Thyroid gland (tissue), 4 donors: ENCODE measurements at regions not wholly inside any gene's neighbourhood (a gene's known extent, or its start where the extent isn't known, plus 50 kb on each side); places are given as distances from the start of the nearest gene placed in this dataset.
A peak's percentile ranks its signal among the peaks of the same experiment; 100 is the strongest.

Experiments used
- DNase-seq, 2 donors: peaks; one replicate each; pipeline ENCODE4 v3.0.0-alpha.2; 2019
- H3K27ac ChIP-seq, 3 donors: fragments of 200-600 bp; sonication (generic); 1 replicate in 2 of 3; 2 replicates in 1 of 3; pipeline ENCODE4 v1.5.1; 2016 to 2019; ENCODE audit warnings: mild to moderate bottlenecking in 1 of 3, moderate library complexity in 1 of 3
- H3K27me3 ChIP-seq: fragments of 200-600 bp; sonication (generic); one replicate; pipeline ENCODE4 v1.5.1; 2019
- H3K36me3 ChIP-seq, 2 donors: fragments of 200-600 bp; sonication (generic); one replicate each; pipeline ENCODE4 v1.5.1; 2016 to 2019
- H3K4me1 ChIP-seq, 2 donors: fragments of 200-600 bp; sonication (generic); one replicate each; pipeline ENCODE4 v1.5.1; 2017 to 2019
- H3K4me3 ChIP-seq, 3 donors: fragments of 200-600 bp; sonication (generic); replicated peaks in 1 of 3; 1 replicate in 2 of 3; 2 replicates in 1 of 3; pipeline ENCODE4 v1.5.1; 2016; ENCODE audit warnings: mild to moderate bottlenecking in 1 of 3
- H3K9me3 ChIP-seq: fragments of 200-600 bp; sonication (generic); one replicate; pipeline ENCODE4 v1.5.1; 2017
- POLR2A ChIP-seq, 2 donors: fragments of 450-650 bp; IDR thresholded peaks; one replicate each; pipeline ENCODE4 v1.6.1; 2017; ENCODE audit warnings: antibody characterized with exemption in 2 of 2, mild to moderate bottlenecking in 2 of 2, moderate library complexity in 1 of 2
- whole genome bisulfite sequencing, 2 donors: methylation state at CpG; one replicate each; pipeline ENCODE4 v1.1.5; 2017; 5-methylcytosine and 5-hydroxymethylcytosine counted together
- intact Hi-C: fragments of 100-400 bp; cut with DNase I; formaldehyde crosslinking; loops from one replicate; pipeline ENCODE4 v1.15.1; 2023
- TF ChIP-seq, protein P1 (sequence below), 6 experiments: fragments of 200-600 bp in 3 of 6; fragments of 450-650 bp in 3 of 6; sonication (generic) in 3 of 6; IDR thresholded peaks; one replicate each; pipeline ENCODE4 v1.5.1; 2016 to 2019; ENCODE audit warnings: antibody characterized with exemption in 6 of 6, mild to moderate bottlenecking in 2 of 6, inconsistent platforms in 1 of 6, moderate library complexity in 1 of 6

DNA sequence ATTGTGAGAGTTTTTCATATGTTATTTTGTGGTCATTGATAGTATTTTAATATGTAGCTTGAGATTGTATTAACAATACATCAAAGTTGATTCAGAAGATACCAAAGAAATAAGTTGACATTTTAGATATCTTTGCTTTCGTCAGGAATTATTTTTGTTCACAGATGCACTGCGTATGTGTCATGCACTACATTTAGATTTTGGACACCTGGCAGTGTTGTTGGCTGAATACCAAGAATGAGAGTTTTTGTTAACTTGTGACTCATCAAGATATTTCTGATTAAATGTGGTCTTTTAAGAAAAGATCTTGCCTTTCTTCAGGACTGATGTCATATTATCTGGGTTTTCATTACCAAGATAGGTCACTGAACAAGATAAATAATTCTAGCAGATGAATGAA is 633.4 kb downstream of the CENPC start:
- intact Hi-C loops, result no loop called here
- Histone ChIP-seq H3K4me3 (no peak overlapping the region), H3K27me3 (no peaks in the 10 kb centered on the region), H3K9me3 (no peaks in the 10 kb centered on the region), H3K27ac (no peak overlapping the region), H3K4me1 (no peaks in the 10 kb centered on the region), H3K36me3 (no peaks in the 10 kb centered on the region)
- WGBS, 2 donors, result 72 to 73% methylated on average over 2 of the region's 2 CpGs
- DNase-seq, result no peak
- no peak for TF ChIP-seq POLR2A (IDR thresholded peaks at IDR 0.05)
- TF ChIP-seq, protein P1, sequence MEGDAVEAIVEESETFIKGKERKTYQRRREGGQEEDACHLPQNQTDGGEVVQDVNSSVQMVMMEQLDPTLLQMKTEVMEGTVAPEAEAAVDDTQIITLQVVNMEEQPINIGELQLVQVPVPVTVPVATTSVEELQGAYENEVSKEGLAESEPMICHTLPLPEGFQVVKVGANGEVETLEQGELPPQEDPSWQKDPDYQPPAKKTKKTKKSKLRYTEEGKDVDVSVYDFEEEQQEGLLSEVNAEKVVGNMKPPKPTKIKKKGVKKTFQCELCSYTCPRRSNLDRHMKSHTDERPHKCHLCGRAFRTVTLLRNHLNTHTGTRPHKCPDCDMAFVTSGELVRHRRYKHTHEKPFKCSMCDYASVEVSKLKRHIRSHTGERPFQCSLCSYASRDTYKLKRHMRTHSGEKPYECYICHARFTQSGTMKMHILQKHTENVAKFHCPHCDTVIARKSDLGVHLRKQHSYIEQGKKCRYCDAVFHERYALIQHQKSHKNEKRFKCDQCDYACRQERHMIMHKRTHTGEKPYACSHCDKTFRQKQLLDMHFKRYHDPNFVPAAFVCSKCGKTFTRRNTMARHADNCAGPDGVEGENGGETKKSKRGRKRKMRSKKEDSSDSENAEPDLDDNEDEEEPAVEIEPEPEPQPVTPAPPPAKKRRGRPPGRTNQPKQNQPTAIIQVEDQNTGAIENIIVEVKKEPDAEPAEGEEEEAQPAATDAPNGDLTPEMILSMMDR (IDR thresholded peaks at IDR 0.05), result no peak

DNA sequence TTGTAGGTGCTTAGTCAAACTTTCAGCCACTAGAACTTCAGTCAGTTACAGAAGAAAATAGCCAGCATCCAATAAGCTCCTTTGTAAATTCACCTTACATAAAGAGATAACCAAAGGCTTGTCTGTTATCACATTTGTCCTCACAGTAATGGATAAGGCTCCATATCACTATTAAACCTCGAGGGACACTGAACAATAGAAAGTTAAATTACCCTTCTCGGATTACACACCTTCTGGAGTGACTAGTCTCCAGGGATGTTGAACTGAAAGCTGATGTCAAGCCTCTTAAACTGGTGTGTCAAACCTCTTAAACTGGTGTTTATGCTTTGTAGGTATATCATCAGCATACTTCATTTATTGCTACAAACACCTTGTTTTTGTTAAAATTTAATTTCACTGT is 639.0 kb downstream of the CENPC start:
- intact Hi-C loops, result no loop called here
- no peaks in the 10 kb centered on the region for H3K27me3 ChIP-seq

DNA sequence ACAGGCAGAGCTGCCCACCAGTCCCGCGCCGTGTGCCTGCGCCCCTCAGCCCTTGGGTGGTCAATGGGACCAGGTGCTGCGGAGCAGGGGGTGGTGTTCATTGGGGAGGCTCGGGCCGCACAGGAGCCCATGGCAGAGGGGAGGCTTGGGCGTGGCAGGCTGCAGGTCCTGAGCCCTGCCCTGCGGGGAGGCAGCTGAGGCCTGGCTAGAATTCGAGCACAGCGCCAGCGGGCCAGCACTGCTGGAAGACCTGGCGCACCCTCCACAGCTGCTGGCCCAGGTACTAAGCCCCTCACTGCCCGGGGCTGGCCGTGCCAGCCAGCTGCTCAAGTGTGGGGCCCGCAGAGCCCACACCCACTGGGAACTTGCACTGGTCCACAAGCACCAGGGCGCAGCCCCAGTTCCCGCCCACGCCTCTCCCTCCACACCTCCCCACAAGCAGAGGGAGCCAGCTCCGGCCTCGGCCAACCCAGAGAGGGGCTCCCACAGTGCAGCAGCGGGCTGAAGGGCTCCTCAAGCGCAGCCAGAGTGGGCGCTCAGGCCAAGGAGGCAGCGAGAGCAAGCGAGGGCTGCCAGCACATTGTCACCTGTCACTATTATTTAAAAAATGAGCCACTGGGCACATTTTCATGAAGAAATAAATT is 645.8 kb downstream of the CENPC start:
- Histone ChIP-seq H3K27ac (no peak overlapping the region), H3K4me3 (no peak overlapping the region), H3K9me3 (no peaks in the 10 kb centered on the region), H3K27me3 (no peaks in the 10 kb centered on the region), H3K36me3 (no peaks in the 10 kb centered on the region), H3K4me1 (no peaks in the 10 kb centered on the region)
- DNase-seq, result peak in 1 of 2 donors; percentile 1
- intact Hi-C loops, result no loop called here
- TF ChIP-seq, protein P1 (IDR thresholded peaks at IDR 0.05), result no peak
- TF ChIP-seq POLR2A (IDR thresholded peaks at IDR 0.05), result no peak
- WGBS, 2 donors, result 92 to 94% methylated on average over 7 to 9 of the region's 26 CpGs

More for the DNA sequence above, 639.0 kb downstream of the CENPC start:
- TF ChIP-seq, protein P1 (IDR thresholded peaks at IDR 0.05), result no peak
- no peak for TF ChIP-seq POLR2A (IDR thresholded peaks at IDR 0.05)
- H3K9me3 ChIP-seq, result no peaks in the 10 kb centered on the region
- no peaks in the 10 kb centered on the region for H3K4me1 ChIP-seq
- no peak overlapping the region for H3K27ac ChIP-seq
- DNase-seq, result no peak
- H3K36me3 ChIP-seq, result no peaks in the 10 kb centered on the region
- WGBS, 2 donors, result 16 to 22% methylated on average over 2 of the region's 2 CpGs
- H3K4me3 ChIP-seq, result no peak overlapping the region

DNA sequence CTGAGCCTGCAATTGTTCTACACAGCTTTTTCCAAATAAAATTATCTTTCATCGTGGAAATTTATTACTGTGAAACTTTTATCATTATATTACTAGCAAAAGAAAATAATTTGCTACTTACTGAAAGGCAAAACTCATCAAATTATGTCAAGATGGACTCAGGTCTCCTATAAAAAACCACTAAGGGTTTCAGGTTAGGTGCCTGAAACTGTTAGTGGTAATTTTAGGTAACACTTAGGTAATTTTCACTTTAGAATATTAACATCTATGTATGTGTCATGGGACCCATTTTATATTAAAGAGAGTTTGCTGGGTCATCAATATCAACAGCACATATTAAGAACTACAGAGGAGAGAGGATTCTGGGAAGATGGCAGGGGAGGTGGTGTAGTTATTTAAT is 651.5 kb downstream of the CENPC start:
- WGBS, 2 donors, result 86% methylated on average over 1 of the region's 1 CpG
- intact Hi-C loops, result no loop called here

DNA sequence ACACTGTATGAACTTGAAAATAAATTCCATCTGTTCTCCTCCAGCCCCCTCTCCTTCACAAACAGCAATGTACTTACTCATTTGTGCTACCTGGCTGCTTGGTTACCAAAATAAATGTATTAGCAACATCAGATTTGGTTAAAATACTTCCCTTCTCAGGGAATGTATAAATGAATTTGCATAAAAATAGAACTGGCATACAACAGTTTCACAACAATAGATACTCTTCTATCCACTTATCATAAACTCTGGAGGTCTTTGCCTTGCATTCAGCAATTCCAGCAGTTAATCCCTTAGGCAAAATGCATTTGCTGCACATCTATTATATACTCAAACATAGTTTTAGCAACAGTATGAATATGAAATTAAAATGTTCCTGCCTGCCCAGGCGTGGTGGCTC is 658.2 kb downstream of the CENPC start:
- 80 to 81% methylated on average over 1 of the region's 1 CpG for WGBS, 2 donors
- no peak for DNase-seq
- TF ChIP-seq POLR2A (IDR thresholded peaks at IDR 0.05), result no peak
- TF ChIP-seq, protein P1 (IDR thresholded peaks at IDR 0.05), result no peak
- H3K9me3 ChIP-seq, result no peaks in the 10 kb centered on the region
- intact Hi-C loops, result no loop called here
- H3K27ac ChIP-seq, result no peak overlapping the region
- no peaks in the 10 kb centered on the region for H3K36me3 ChIP-seq
- H3K27me3 ChIP-seq, result no peaks in the 10 kb centered on the region
- no peak overlapping the region for H3K4me3 ChIP-seq
- H3K4me1 ChIP-seq, result no peaks in the 10 kb centered on the region

More for the DNA sequence above, 651.5 kb downstream of the CENPC start:
- Histone ChIP-seq H3K9me3 (no peaks in the 10 kb centered on the region), H3K27ac (no peak overlapping the region), H3K4me3 (no peak overlapping the region), H3K36me3 (no peaks in the 10 kb centered on the region), H3K27me3 (no peaks in the 10 kb centered on the region), H3K4me1 (no peaks in the 10 kb centered on the region)
- TF ChIP-seq, protein P1 (IDR thresholded peaks at IDR 0.05), result no peak
- no peak for TF ChIP-seq POLR2A (IDR thresholded peaks at IDR 0.05)
- no peak for DNase-seq
